A549 (cell line): ENCODE measurements at regions not wholly inside any gene's neighbourhood (a gene's known extent, or its start where the extent isn't known, plus 50 kb on each side); places are given as distances from the start of the nearest gene placed in this dataset.
"Not testable (repeated sequence)": the region's sequence is repeated elsewhere in the genome, so short reads cannot be mapped to it uniquely, and the experiment has no call there.

ENCODE experiments used
- EP300 ChIP-seq, 2 experiments: fragments of >200 bp; sonication (Bioruptor Twin); formaldehyde crosslinking; IDR thresholded peaks; 2 replicates in 1 of 2; 3 replicates in 1 of 2; pipeline ENCODE4 v1.6.1; 2016 to 2017
- HDAC2 ChIP-seq: fragments of 200-600 bp; sonication (generic); IDR thresholded peaks from 2 replicates; pipeline ENCODE4 v1.6.1; 2016
- JUN ChIP-seq, 2 experiments: fragments of >200 bp; sonication (Bioruptor Twin); formaldehyde crosslinking; IDR thresholded peaks; 2 replicates in 1 of 2; 3 replicates in 1 of 2; pipeline ENCODE4 v1.6.1; 2016 to 2017
- JUNB ChIP-seq: fragments of >200 bp; sonication (Bioruptor Twin); formaldehyde crosslinking; IDR thresholded peaks from 2 replicates; pipeline ENCODE4 v1.6.1; 2016
- MAZ ChIP-seq: fragments of 150-350 bp; IDR thresholded peaks from 2 replicates; pipeline ENCODE4 v1.6.1; 2014; ENCODE audit warnings: antibody characterized with exemption, low read depth, low read length, borderline replicate concordance
- MYC ChIP-seq: IDR thresholded peaks from 2 replicates; pipeline ENCODE4 v1.6.1; 2012; ENCODE audit warnings: mild to moderate bottlenecking, inconsistent platforms, low read length, improper control_type of control experiment, borderline replicate concordance
- POLR2A ChIP-seq: IDR thresholded peaks from 2 replicates; pipeline ENCODE4 v1.6.1; 2012; ENCODE audit warnings: mild to moderate bottlenecking, low read length
- POLR2AphosphoS2 ChIP-seq: conservative IDR thresholded peaks from 2 replicates; pipeline ENCODE4 v1.6.1; 2012; ENCODE audit warnings: low read length, improper control_type of control experiment, inconsistent platforms
- RAD21 ChIP-seq, 2 experiments: fragments of >200 bp in 1 of 2; sonication (Bioruptor Twin) in 1 of 2; formaldehyde crosslinking in 1 of 2; IDR thresholded peaks in 1 of 2; conservative IDR thresholded peaks in 1 of 2; 2 replicates in 1 of 2; 3 replicates in 1 of 2; pipeline ENCODE4 v1.6.1; 2012 to 2018; ENCODE audit warnings: inconsistent platforms in 1 of 2
- RFX5 ChIP-seq: fragments of 450-650 bp; IDR thresholded peaks from 2 replicates; pipeline ENCODE4 v1.7.1; 2014; ENCODE audit warnings: antibody characterized with exemption, mild to moderate bottlenecking, moderate library complexity
- TF ChIP-seq, protein P1 (sequence below): fragments of >200 bp; sonication (Bioruptor Twin); formaldehyde crosslinking; IDR thresholded peaks from 3 replicates; pipeline ENCODE4 v1.5.1; 2016
- TF ChIP-seq, protein P2 (sequence below): IDR thresholded peaks from 2 replicates; pipeline ENCODE4 v1.6.1; 2012
- TF ChIP-seq, protein P3 (sequence below): fragments of 200-600 bp; sonication (generic); IDR thresholded peaks from 2 replicates; pipeline ENCODE4 v1.6.1; 2016; ENCODE audit warnings: antibody characterized with exemption, mild to moderate bottlenecking, moderate library complexity

DNA sequence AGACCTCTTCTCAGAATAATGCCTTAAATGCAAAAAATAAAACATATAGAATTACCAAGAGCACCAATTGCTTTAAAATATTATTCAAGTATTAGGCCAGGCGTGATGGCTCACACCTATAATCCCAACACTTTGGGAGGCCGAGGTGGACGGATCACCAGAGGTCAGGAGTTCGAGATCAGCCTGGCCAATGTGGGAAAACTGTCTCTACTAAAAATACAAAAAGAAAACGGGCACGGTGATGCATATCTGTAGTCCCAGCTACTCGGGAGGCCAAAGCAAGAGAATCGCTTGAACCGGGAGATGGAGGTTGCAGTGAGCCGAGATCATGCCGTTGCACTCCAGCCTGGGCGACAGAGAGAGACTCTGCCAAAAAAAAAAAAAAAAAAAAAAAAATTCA, 55.4 kb upstream of the RAB6C start:
- not testable (repeated sequence) for TF ChIP-seq JUN (IDR thresholded peaks at IDR 0.05); MAZ; RFX5; POLR2A; HDAC2; EP300 (IDR thresholded peaks at IDR 0.05); JUNB; POLR2AphosphoS2; MYC
- TF ChIP-seq, protein P1, sequence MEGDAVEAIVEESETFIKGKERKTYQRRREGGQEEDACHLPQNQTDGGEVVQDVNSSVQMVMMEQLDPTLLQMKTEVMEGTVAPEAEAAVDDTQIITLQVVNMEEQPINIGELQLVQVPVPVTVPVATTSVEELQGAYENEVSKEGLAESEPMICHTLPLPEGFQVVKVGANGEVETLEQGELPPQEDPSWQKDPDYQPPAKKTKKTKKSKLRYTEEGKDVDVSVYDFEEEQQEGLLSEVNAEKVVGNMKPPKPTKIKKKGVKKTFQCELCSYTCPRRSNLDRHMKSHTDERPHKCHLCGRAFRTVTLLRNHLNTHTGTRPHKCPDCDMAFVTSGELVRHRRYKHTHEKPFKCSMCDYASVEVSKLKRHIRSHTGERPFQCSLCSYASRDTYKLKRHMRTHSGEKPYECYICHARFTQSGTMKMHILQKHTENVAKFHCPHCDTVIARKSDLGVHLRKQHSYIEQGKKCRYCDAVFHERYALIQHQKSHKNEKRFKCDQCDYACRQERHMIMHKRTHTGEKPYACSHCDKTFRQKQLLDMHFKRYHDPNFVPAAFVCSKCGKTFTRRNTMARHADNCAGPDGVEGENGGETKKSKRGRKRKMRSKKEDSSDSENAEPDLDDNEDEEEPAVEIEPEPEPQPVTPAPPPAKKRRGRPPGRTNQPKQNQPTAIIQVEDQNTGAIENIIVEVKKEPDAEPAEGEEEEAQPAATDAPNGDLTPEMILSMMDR: not testable (repeated sequence)
- TF ChIP-seq, protein P2, sequence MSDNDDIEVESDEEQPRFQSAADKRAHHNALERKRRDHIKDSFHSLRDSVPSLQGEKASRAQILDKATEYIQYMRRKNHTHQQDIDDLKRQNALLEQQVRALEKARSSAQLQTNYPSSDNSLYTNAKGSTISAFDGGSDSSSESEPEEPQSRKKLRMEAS: not testable (repeated sequence)
- TF ChIP-seq, protein P3, sequence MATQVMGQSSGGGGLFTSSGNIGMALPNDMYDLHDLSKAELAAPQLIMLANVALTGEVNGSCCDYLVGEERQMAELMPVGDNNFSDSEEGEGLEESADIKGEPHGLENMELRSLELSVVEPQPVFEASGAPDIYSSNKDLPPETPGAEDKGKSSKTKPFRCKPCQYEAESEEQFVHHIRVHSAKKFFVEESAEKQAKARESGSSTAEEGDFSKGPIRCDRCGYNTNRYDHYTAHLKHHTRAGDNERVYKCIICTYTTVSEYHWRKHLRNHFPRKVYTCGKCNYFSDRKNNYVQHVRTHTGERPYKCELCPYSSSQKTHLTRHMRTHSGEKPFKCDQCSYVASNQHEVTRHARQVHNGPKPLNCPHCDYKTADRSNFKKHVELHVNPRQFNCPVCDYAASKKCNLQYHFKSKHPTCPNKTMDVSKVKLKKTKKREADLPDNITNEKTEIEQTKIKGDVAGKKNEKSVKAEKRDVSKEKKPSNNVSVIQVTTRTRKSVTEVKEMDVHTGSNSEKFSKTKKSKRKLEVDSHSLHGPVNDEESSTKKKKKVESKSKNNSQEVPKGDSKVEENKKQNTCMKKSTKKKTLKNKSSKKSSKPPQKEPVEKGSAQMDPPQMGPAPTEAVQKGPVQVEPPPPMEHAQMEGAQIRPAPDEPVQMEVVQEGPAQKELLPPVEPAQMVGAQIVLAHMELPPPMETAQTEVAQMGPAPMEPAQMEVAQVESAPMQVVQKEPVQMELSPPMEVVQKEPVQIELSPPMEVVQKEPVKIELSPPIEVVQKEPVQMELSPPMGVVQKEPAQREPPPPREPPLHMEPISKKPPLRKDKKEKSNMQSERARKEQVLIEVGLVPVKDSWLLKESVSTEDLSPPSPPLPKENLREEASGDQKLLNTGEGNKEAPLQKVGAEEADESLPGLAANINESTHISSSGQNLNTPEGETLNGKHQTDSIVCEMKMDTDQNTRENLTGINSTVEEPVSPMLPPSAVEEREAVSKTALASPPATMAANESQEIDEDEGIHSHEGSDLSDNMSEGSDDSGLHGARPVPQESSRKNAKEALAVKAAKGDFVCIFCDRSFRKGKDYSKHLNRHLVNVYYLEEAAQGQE: not testable (repeated sequence)
- TF ChIP-seq RAD21 (conservative IDR thresholded peaks at IDR 0.05 in 1 of 2, IDR thresholded peaks at IDR 0.05 in 1 of 2): 0 out of 5 replicates have a peak, but pooled peaks of 1 of the 2 experiments have one; percentile 3
